Activated CD8-positive, alpha-beta memory T cell treated with anti-CD3 and anti-CD28 coated beads, Interleukin-2, amount 50 U/mL, for 4 hours (primary cell): ENCODE measurements at regions not wholly inside any gene's neighbourhood (a gene's known extent, or its start where the extent isn't known, plus 50 kb on each side); places are given as distances from the start of the nearest gene placed in this dataset.

Source experiments
- DNase-seq: peaks from one replicate; pipeline ENCODE4 v3.0.0-alpha.2; 2020

DNA sequence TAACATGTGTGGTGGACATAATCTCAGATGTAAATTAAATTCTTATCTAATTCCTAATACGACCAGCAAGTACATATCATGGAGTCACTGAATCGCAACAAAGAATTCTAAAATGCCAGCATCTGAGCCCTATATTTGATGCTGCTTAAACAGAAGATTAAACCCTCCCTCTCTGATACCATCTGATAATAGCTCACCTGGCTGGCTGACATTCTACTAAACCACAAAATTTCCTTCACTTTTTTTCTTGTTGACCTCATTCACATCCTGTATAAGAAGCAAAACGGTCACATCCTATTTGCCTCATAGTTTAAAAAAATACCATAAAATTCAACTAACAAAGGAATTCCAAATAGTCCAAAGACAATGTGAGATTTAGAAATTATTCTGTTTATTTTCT, 371.6 kb upstream of the SLC8A1 start:
- DNase-seq: no peak

DNA sequence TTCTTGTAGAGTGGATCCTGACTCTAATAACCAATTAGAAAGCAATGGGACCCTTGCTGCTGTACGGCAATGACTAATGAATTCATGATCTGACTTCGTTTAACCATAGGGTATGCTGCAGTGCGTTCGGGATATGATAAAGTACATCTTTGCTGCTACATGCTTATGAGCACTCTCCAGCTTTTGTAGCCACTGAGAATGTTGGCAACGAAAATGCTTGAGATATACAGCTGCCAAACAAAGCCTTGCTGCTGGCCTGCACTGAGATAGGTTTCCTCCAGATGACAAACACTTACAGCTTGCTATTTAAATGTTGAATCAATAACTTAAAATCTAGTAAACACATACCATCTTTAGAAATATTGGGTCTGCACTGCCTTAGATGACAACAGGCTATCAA, 372.4 kb upstream of the SLC8A1 start:
- no peak for DNase-seq

DNA sequence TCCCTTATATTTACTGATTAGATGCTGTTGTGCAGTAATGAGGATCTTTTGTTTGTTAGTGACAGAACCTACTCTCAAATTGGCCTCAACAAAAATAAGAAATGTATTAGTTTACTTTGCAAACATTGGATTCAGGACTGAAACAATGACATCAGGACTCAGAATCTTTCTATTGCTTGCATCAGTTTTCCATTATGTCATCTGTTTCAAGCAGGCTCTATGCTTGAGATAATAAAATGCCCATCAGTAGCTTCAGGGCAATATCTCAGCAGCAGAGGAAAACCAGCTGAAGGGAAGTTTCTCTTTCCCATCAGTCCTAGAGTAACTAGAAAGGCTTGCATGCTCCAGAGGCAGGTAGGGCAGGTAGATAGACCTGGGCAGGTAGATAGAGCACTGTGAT, 375.5 kb upstream of the SLC8A1 start:
- DNase-seq: no peak

DNA sequence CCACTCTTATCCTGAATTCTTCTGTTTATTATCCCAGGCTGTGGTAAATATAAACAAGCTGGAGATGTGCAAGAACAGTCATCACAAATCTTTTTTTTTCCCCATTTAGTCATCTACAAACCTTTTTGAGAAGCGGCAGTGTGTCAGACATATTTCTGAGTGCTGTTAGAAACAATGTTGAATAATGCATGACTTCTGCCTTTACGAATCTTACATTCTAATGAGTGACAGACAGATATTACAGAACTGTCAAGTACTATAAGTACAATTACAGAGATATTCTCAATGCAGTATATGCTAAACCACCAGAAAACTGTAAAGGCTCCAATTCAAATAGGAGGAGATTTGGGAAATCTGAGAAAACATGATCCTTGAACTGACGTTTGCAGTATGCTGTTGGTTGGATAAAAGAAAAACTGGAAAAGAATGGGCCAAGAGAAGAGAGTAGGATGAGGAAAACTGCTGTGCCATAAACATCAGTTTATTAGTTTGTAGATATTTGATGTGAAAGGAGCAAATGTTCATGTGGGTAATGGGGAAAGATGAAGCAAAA, 379.5 kb upstream of the SLC8A1 start:
- no peak for DNase-seq

DNA sequence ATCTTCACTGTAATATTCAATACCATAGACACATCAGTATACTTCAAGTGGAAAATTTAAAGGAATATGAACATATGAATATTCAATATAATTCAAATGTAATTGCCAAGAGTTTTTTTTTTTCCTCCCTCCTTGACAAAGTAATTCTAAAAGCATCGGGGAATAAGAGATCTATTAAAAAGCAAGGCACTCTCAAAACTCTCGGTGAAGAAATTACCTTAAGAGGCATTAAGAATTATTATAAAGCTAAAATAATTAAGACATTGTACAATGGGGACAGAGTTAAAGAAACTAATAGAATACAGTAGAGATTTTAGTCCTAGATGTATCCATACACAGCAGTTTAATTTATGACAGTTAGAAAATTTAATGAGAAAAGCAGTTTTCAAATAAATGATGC, 390.0 kb upstream of the SLC8A1 start:
- no peak for DNase-seq

DNA sequence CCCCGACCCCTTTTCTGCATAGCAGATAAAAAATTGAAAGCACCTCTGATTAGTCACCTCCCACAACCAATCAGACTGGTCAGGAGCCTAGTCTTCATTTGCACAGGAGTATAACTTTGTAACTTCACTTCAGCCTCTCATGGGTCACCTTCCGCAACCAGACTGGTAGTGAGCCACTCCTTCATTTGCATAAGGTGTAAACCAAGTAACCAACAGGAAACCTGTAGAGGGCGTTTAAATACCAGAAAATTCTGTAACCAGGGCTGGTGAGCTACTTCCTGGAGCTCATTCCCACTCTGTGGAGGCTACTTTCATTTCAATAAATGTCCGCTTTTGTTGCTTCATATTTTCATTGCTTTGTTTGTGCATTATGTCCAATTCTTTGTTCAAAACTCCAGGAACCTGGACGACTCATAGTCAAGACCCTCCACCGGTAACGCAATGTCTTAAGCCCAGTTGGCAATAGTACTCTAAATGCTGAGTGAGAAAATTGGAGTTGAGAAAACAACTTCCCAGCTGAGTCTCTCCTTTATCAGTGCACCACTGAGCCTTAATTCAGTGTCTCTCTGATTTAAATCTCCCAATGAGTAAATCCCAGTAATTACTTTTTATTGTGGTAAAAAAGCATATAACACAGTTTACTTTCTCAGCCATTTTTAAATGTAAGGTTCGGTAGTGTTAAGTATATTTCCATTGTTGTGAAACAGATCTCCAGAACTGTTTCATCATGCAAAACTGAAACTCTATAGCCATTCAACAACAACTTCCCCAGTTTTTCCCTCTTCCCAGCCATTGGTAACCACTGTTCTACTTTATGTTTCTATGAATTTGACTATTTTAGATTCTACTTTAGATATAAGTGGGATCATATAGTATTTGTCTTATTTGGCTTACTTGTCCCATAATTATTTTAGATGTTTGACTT, 392.7 kb upstream of the SLC8A1 start:
- DNase-seq: no peak

DNA sequence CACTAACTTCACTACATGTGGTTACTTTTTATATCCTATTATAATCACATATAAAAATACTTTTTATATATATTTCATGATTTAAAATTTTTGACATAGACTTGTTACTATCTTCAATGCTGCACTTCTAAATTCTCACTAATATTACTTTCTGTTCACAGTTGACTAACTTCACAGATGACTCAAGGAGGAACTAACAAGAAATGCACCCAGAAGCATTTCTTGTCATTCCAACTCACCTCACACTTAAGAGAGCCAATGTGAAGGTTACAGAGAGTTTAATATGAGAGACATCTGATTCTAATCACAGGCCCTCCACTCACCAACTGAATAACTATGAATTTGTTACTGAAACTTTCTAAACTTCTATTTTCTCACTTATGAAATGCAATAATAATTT, 399.8 kb upstream of the SLC8A1 start:
- no peak for DNase-seq

DNA sequence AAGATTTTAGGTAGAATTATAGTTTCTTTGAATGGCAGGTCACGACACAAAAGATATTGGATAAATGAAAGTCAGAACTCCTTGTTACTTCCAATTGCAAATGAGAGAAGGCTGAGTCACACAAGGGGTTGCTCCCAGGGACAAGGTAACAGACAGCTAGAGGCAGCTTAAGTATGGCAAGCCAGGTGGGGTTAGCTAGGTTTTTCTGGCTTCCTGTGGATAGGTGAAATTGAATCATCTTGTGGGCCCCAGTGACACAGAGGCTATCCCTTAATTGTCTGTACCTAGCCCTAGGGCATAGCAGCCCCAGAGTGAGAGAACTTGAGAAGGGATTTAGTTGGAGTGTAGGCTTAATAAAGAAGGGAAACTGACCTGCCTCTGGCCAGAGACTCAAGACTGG, 407.7 kb upstream of the SLC8A1 start:
- no peak for DNase-seq

DNA sequence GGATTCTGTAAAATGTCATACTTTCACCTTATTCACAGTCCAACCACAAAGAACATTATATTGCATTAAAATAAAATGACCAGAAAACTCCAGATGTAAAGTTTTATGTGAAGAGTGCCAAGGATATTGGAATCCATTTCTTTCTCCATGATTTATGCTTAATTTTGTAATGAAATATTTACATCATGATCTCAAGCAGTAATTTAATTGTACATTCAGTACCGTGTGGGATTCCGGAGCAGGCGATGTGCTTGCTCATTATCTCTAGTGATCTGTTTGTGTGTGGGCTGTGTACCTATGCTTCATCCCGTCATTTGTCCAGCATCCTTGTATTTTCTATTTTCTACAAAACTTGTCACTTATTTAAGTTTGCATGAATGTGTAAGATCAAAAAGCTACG, 415.9 kb upstream of the SLC8A1 start:
- DNase-seq: no peak

DNA sequence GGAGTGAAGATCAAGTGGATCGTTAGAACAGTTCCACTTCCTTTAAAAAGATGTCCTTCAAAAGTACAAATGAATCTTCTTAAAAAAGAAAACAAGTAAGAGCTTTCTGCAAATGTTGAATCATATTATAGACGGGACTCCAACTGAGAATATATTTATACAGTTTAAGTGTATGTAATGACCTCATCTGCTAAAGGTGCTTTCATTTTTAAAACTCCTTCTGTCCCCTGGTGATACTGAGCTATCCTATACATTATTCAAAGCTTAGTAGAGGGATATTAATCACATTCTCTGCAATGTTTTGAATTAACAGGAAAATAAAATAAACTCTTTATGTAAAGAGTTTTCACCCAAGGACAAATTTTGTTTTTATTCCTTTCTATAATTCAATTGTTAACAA, 420.7 kb upstream of the SLC8A1 start:
- DNase-seq: no peak

DNA sequence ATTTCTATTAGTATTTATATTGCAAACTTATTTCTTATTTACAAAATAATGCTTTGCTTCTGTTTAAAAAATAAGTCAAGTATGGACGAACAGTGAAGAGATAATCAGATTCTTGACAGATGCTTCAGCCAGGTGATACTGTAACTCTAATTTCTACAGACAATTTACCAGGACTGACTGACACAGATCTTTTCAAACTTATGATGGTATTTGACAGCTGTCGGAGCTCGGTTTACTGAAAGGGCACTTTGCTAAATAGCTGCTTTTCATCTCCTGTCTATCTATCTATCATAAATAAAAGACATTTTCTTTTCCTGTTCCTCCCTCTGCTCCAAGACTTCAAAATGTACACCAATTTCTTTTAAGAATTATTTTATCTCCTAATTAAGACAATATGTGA, 422.5 kb upstream of the SLC8A1 start:
- no peak for DNase-seq

DNA sequence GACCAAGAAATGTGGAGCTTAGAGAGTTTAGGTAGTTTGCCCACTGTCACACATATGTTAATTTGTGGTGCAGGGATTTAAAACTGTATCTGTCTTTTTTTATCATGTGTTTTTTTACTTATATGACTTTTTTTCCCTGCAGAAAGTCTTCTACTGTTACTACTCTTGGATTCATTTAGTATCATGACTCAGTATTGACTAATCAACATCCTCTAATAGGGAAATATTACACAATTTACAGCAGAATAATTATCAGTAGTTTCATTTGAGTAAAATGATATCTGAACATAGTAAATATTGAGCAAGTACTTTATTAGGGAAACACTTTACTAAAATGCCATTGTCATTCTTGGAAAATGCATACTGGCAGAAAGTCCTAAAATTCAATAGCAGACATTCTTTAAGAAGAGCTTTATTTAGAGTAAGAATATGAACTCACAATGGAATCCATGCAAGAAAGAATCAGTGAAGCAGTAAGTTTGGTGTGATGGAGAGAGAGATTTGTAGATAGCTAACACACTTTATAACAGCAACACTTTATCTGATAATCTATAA, 425.9 kb upstream of the SLC8A1 start:
- no peak for DNase-seq

DNA sequence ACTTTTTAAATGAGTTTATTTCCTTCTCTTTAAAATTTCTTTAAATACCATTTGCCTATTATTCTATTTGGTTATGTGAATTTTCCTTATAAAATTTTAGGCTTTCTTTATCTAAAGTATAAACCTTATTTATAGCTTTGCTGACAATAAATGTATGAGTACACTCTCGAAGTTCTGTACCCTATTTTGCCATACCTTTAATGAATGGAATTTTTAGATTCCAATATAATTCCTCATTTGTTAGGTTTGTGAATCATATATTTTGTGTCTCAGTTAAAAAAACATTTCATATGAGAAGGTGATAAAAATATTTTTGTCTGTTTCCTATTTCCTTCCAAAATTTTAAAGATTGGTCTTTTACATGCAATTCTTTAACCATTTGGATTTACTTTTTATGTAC, 427.4 kb upstream of the SLC8A1 start:
- DNase-seq: no peak

DNA sequence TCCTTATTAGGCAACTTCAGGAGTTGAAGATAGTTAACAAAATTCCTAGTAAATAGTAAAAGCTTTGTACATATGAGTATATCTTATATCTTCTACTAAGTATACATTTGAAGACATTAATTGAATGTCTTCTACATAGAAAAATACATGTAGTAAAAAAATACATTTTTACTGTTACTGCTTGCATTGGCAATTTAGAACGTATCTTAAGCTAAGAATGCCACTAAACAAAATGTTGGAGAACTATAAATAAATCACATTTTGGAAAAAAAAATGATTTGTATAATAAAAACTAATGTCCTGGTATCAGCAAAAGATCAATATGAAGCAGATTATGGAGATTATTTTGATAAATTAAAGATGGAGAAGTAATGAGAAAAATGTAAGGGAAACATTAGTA, 434.2 kb upstream of the SLC8A1 start:
- DNase-seq: no peak

DNA sequence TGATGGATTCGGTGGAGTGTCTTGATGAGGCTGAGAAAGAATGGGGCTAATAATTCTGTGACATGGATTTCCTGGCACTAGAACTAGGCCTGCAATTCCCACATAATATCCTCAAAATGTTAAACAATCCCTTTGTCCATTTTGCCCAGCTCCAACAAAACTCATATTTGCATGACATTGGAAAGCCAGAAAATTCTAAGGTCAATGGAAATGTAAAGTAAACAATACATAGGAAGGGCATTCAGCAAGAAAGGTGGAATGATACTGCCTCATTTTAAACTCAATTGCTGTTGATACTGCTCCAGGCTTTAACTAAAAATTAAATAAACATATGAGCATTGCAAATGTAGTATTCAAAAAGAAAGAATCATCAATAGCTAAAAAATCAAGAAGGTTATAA, 434.8 kb upstream of the SLC8A1 start:
- no peak for DNase-seq

DNA sequence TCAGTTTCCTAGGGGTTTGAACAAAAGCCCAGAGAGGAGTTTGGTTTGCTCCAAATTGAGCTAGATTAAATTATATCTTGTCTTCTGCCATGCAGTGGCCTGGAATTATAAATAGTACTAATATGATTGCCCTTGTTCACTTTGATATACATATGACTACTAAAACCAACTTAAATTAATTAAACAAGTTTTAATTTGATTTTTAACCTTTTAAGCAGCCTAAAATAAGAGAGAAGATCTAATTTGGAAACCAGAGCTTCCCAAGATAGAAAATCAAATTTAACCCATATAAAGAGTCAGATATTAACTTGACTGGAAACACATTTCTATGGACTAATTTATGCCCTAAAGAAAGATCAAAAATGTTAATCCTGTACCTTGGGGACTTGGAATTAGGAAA, 444.5 kb upstream of the SLC8A1 start:
- DNase-seq: no peak

DNA sequence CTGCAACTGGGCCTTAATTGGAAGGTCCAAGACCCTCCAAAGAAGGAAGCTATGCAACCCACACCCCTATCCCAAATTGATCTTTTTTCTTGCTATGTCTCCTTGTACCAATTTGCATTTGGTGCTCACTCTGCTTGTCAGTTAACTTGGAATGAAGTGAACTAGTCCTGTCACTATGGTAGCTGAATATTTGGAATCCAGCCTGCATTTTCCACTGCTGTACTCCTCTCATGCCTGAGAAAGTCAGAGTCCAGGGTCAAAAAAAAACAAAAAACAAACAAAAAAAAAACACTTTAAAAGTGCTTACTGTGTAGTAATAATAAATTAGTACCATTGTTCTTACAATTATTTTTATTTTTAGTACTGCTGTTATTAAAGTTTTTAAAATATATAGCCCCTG, 462.8 kb upstream of the SLC8A1 start:
- DNase-seq: no peak

DNA sequence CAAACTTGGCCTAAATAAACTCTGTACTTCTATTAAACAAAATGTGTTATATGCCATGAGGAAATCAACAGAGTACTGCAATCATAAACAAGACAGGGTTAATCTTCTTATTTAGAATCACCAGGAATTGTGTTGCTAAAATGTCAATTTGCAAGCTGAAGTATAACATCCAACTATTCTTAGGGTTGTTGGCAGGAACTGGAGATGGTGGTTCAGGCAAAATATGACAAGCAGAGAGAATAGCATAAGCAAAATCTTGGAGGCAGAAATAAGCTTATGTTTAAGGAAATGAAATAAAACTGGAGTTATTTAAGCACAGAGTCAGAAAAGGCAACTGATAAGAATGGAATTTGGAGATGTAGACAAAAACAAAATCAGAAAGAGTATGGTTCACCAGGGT, 463.8 kb upstream of the SLC8A1 start:
- DNase-seq: no peak

DNA sequence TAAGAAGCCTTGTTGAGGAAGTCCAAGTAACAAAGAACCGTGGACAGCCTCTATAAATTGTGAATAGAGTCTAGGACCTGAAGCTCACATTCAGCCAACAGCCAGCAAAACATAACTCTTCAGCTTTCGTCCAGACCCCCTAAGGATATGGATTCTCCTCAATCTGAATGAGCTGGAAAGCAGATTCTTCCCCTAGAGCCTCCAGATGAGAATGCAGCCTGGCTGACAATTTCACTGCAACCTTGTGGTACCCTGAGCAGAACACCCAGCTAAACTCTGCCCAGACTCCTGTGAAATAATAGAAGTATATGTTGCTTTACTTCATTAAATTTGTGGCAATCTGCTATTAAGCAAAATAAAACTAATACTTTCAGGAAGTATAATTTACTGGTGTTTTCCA, 483.5 kb upstream of the SLC8A1 start:
- DNase-seq: no peak

DNA sequence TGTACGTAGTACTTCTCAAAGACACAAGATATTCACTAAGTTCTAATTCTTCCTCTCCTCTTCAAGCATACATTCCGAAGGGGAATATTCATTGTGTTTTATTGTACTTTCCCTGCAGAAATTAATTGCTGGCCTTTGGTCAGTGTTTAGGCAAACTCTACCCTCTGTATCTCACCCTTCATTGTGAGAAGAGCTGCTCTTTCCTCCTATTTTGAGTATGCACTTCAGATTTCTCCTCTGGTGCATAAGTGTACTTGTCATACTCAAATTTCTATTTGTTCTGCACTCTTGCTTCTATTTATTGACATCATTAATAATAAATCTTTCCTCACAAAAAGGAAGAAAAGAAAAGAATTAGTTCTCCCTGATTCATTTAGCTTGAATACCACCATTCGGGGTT, 485.4 kb upstream of the SLC8A1 start:
- no peak for DNase-seq

DNA sequence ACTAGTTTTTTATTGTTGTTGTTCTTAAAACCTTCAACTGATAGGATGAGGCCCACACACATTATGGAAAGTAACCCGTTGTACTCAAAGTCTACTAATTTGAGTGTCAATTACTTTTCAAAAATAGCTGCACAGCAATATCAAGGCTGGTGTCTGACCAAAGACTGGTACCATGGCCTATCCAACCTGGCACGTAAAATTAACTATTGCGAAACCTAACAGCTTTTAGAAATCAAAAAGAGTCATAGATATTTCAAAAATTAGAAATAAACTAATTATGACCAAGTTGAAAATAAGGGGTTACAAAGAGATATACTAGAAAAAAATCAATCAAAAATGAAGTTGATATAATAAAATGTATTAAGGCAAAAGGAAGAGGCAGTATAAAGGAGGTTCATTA, 501.5 kb upstream of the SLC8A1 start:
- no peak for DNase-seq

DNA sequence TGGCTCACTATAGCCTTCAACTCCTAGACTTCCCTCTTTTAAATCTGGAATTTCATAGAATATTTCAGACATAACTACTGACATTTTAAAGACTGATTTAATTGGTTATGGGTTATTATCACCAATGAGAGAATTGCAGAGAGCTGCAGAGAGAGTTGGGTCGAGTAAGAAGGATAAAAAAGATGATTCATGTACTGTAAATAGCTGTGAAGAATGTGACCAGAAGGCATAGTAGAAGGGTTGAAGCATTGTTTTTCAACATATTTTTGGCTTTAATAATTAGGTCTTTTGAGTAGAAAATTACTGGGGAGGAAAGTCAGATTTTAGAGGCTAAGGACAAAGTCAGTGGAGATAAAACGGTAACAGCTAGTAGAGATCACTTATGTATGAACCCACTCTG, 503.2 kb upstream of the SLC8A1 start:
- no peak for DNase-seq

DNA sequence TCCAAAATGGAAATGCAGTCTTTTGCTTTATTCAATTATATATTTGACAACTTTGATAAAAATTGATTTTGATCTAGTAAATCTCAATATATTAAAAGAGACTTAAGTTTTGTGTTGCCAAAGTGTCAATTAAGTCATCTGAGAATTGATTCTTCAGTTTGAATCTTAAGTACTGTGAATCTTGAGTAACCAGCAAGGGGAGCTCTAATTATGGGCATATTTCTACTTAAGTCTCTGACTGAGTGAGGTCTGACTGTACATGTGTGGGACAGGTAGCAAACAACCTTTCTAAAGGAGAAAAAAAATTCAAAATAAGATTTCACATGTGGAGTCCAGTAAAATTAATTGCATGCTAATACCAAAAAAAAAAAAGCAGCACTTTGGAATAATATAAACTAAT, 503.7 kb upstream of the SLC8A1 start:
- DNase-seq: no peak

DNA sequence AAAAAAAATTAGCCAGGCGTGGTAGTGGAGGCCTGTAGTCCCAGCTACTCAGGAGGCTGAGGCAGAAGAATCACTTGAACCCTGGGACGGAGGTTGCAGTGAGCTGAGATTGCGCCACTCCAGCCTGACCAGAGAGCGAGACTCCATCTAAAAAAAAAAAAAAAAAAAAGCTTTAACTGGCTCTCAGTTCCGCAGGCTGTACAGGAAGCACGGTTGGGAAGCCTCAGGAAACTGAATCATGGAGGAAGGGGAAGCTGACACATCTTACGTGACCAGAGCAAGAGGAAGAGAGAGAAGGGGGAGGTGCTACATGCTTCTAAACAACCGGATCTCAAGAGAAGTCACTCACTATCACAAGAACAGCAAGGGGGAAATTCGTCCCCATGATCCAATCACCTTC, 505.6 kb upstream of the SLC8A1 start:
- no peak for DNase-seq

DNA sequence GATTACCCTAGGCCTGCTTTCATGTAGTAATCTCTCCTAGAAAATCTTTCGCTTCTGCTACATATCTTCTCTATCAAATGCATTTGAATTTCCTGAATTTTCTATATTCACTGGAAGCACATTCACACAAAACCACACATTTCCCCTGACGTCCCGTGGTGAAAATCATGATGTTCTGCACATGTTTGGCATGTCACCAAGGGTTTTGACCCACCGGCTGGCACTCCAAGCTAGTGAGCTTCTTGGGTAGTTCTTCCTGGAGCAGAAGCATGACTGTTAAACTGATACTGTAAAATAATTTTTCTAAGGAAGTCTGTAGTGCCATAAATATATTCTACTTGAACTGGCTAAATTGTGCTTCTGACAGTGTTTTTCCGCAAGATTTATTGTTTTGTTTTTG, 510.1 kb upstream of the SLC8A1 start:
- DNase-seq: no peak
